ENCODE measurements at regions not wholly inside any gene's neighbourhood (a gene's known extent, or its start where the extent isn't known, plus 50 kb on each side); places are given as distances from the start of the nearest gene placed in this dataset.
A peak's percentile ranks its signal among the peaks of the same experiment; 100 is the strongest.

GRCh38 chr17:14803826-14804225 lies 461.3 kb downstream of the PMP22 start:
- no peak for DNase-seq (ENCODE audit: low read depth)
- H3K4me3 ChIP-seq (ENCODE audit: low read depth, low read length), result no peak overlapping the region
- TF ChIP-seq CTCF (IDR thresholded peaks at IDR 0.05; ENCODE audit: control insufficient read depth, extremely low read depth, insufficient read depth), result no peak

- DNase-seq (ENCODE audit: low read depth), result no peak
- TF ChIP-seq CTCF (IDR thresholded peaks at IDR 0.05; ENCODE audit: control insufficient read depth, extremely low read depth, insufficient read depth), result no peak
- H3K4me3 ChIP-seq (ENCODE audit: low read depth, low read length), result no peak overlapping the region
Measured at GRCh38 chr17:14797801-14798200, 467.3 kb downstream of the PMP22 start.

GRCh38 chr17:14797021-14797420 lies 468.1 kb downstream of the PMP22 start:
- no peak for TF ChIP-seq CTCF (IDR thresholded peaks at IDR 0.05; ENCODE audit: control insufficient read depth, extremely low read depth, insufficient read depth)
- peak; percentile 65 for DNase-seq (ENCODE audit: low read depth)
- H3K4me3 ChIP-seq (ENCODE audit: low read depth, low read length), result no peak overlapping the region

GRCh38 chr17:14794961-14795360 lies 470.2 kb downstream of the PMP22 start:
- no peak for DNase-seq (ENCODE audit: low read depth)
- H3K4me3 ChIP-seq (ENCODE audit: low read depth, low read length), result no peak overlapping the region
- TF ChIP-seq CTCF (IDR thresholded peaks at IDR 0.05; ENCODE audit: control insufficient read depth, extremely low read depth, insufficient read depth), result no peak

- TF ChIP-seq CTCF (IDR thresholded peaks at IDR 0.05; ENCODE audit: control insufficient read depth, extremely low read depth, insufficient read depth), result no peak
- DNase-seq (ENCODE audit: low read depth), result no peak
- no peak overlapping the region for H3K4me3 ChIP-seq (ENCODE audit: low read depth, low read length)
Measured at GRCh38 chr17:14793237-14793636, 471.9 kb downstream of the PMP22 start.

GRCh38 chr17:14792746-14793145 lies 472.4 kb downstream of the PMP22 start:
- no peak for TF ChIP-seq CTCF (IDR thresholded peaks at IDR 0.05; ENCODE audit: control insufficient read depth, extremely low read depth, insufficient read depth)
- peak; percentile 62 for DNase-seq (ENCODE audit: low read depth)
- H3K4me3 ChIP-seq (ENCODE audit: low read depth, low read length), result no peak overlapping the region

- H3K4me3 ChIP-seq (ENCODE audit: low read depth, low read length), result no peak overlapping the region
- DNase-seq (ENCODE audit: low read depth), result no peak
- TF ChIP-seq CTCF (IDR thresholded peaks at IDR 0.05; ENCODE audit: control insufficient read depth, extremely low read depth, insufficient read depth), result no peak
Measured at GRCh38 chr17:14791221-14791620, 473.9 kb downstream of the PMP22 start.
